Sigmoid colon (tissue), 4 donors: ENCODE measurements at regions not wholly inside any gene's neighbourhood (a gene's known extent, or its start where the extent isn't known, plus 50 kb on each side); places are given as distances from the start of the nearest gene placed in this dataset.

ENCODE experiments used
- CTCF ChIP-seq, 4 experiments: fragments of 450-650 bp in 3 of 4; fragments of 200-600 bp in 1 of 4; IDR thresholded peaks; one replicate each; pipeline ENCODE4 v1.5.1; 2016 to 2019; ENCODE audit warnings: antibody characterized with exemption in 4 of 4, mild to moderate bottlenecking in 3 of 4, moderate library complexity in 2 of 4
- EP300 ChIP-seq, 4 donors: sonication (generic); formaldehyde crosslinking; IDR thresholded peaks; one replicate each; pipeline ENCODE4 v1.6.1; 2017; ENCODE audit warnings: antibody characterized with exemption in 4 of 4
- POLR2AphosphoS5 ChIP-seq, 4 donors: sonication (generic); formaldehyde crosslinking; IDR thresholded peaks; one replicate each; pipeline ENCODE4 v1.6.1; 2017; ENCODE audit warnings: antibody characterized with exemption in 4 of 4

GRCh38 chr6:15870333-15871043, 207.7 kb upstream of the DTNBP1 start:
- TF ChIP-seq CTCF (IDR thresholded peaks at IDR 0.05) = no peak
- TF ChIP-seq EP300 (IDR thresholded peaks at IDR 0.05) = no peak
- TF ChIP-seq POLR2AphosphoS5 (IDR thresholded peaks at IDR 0.05) = no peak
